HG02610 (cell line): ENCODE measurements at regions not wholly inside any gene's neighbourhood (a gene's known extent, or its start where the extent isn't known, plus 50 kb on each side); places are given as distances from the start of the nearest gene placed in this dataset.

ENCODE experiments used
- ATAC-seq: cut with Tn5 transposase; IDR thresholded peaks from one replicate; pipeline ENCODE4 v1.9.1; 2021; ENCODE audit warnings: mild to moderate bottlenecking, moderate library complexity; ENCODE audit not compliant: unreplicated experiment

GRCh38 chr13:99053636-99054233 lies 75.9 kb upstream of the DOCK9 start:
- no peak for ATAC-seq

DNA sequence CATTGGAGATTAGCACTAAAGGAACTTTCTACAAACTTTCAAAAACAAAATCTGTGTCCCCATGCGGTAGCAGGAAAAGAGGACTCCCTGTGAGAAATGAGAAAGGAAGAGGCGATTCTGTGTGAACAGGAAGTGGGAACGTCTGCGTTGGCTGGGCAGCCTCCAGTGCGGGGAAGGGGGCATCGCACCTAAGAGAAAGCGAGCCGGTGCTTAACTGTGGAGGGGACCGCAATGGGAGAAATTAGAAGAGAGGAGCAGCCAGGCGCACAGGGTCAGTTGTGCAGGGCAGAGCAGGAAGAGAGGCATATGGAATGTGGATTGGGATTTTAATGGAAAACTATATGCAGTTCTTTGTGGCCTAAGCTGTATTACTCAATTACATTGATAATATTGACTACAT lies 77.4 kb upstream of the DOCK9 start:
- no peak for ATAC-seq

DNA sequence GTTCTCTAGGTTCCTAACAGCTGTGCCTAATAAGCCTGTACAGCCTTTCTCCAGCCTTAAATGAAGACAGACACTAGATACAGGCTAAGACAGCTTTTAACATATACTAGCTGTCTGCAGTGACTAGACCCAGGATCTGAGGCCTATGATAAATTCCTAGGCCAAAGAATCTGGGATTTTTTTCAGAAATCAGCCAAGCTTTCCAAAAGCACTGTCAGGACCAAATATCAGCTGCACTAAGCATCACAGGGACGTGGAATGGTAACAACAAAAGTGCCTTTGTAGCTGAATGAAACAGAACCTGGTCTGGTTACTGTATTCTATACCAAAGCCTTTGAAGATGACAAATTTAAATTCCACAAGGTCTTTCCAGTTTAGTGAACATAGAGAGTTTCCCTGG lies 77.9 kb upstream of the DOCK9 start:
- ATAC-seq = no peak

DNA sequence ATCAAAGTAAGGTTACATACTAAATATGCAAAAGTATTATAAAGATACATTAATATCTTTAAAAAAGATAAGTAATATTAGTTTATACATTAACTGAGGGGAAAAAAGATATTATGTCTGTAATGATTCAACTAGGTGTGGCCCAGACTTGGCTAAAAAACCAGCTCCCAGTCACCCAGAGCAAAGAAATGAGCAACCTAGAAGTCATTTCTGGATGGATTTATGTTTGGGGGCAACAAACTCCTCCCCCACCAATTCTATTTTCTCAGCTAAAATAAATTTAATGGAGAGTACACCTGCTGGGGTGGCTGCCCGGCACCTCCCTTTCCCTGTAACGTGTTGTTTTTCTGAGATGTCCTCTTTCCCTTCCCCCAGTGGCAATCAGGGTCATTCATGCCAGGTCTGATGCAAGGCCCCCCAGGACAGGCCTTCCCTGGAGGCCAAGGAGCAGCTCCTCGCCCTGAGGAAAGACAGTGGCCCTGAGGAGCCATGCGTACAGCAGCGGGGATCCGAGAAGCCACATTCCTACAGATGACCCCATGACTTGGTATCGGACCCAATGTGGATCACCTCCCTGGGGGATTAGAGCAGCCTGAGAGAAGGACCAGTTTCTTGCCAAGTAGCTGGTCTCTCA lies 78.6 kb upstream of the DOCK9 start:
- ATAC-seq = no peak

- ATAC-seq = no peak
Observed at GRCh38 chr13:99057310-99057975, 79.6 kb upstream of the DOCK9 start.

- no peak for ATAC-seq
Observed at GRCh38 chr13:99058527-99059495, 80.9 kb upstream of the DOCK9 start.

GRCh38 chr13:99059498-99060075 lies 81.7 kb upstream of the DOCK9 start:
- ATAC-seq = no peak

GRCh38 chr13:99061411-99061810 lies 83.5 kb upstream of the DOCK9 start:
- no peak for ATAC-seq

DNA sequence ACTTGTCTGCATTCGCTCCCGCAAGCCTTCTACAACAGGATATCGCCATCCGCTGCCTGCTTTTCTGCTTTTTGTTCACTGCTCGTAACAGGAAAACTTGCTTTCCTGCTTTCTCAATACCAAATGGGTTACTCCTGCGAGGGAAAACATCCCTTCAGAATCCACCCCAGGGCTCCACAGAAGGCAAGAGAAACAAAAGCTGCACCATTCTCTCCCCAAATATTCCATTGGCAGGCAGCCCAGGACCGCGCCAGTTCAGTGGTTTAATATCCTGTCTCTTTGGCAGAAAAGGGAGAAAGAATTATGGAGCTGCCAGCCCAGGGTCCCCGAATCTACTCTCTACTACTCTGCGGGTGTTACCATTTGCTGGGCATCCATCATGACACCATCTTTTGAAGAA lies 84.7 kb upstream of the DOCK9 start:
- no peak for ATAC-seq

DNA sequence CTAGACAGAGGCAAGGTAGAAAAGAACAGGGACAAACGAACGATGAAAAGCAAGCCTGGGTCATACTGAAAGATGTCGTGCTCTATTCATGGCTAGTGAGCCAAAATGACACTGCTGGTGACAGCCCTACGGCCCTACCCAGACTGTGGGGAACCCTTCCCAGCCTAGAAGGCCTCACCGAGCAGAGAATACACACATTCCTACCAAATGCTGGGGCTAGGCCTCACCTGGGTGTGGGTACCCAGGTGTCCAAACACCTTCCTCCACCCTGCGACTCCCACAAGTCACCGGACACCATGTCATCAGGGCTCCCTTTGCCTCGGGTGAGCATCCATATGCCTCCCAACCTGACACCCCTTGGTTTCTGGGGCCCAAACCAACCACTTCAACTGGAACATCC lies 85.3 kb upstream of the DOCK9 start:
- ATAC-seq = peak; percentile 41

DNA sequence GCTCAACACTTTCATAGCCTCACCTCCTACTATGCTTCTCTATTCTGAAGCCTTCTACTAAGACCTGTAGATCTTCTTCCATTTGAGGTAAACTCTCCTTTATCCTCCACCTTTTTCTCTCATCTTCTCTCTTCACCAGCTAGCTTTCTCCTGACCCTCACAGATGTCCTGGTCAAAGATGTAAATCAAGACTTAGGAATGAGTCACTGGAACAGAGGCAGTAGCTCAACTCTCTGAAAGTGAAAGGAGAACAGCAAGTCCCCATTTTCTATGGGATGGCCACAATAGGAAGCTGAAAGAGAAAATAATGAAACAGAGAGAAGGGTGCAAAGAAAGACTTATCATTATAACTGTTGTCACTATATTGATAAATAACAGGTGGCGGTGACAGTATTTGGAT lies 86.1 kb upstream of the DOCK9 start:
- peak; percentile 61 for ATAC-seq

DNA sequence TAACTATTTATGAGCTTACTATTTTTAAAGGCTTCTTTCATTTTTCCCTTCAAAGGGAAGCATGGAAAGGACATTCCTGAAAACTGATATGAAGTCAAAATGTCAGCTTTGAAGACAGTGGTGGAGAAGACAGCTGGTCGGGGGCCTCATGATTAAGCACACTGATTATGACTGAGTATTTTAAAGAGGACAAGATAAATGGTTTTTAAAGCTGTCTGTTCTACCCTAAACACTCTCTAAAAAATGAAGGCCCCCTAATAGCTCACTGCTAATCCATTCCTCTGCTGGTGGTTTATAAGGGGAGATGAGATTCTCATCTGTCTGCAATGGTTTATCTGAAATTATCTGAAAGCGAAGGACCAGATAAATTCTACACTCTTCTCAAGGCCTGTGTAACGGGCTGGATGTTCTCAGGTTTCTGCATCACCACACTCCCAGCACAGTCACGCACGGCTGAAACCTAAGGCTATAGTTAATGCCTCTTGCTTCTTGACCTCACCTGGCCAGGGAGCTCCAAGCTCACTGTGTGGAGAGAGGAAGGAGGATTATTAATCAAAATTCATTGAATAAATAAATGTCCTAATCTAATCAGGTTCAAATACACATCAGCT lies 86.9 kb upstream of the DOCK9 start:
- ATAC-seq = no peak

- ATAC-seq = no peak
Observed at GRCh38 chr13:99065235-99066015, 87.6 kb upstream of the DOCK9 start.

DNA sequence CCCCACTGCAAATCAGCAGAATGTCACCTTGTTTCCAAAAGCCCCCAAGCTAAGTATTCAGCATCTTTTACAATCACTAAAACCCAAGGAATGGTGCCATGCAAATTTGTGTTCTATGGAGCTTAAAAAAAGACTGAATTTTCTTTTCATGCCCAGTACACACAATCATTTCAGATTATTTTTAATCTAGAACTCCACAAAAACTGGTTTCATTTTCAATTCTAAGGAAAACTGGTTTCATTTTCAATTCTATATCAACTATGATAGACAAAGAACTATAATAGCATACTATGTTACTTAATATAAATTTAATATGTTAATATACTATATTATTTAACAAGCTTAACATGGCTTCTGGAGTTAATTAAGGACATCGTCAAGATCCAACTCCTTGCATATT lies 88.4 kb upstream of the DOCK9 start:
- no peak for ATAC-seq

GRCh38 chr13:99067159-99067985 lies 89.5 kb upstream of the DOCK9 start:
- ATAC-seq = no peak

DNA sequence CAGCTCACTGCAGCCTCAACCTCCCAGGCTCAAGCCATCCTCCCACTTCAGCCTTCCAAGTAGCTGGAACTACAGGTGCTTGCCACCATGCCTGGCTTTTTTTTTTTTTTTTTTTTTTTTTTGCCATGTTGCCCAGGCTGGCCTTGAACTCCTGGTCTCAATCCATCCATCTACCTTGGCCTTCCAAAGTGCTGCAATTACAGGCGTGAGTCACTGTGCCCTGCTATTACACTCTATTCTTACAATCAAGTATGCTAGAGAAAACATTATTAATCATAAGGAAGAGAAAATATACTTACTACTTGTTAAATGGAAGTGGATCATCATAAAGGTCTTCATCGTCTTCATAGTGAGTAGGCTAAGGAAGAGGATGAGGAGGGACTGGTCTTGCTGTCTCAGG lies 93.3 kb upstream of the DOCK9 start:
- ATAC-seq = no peak

GRCh38 chr13:99071666-99072065 lies 93.8 kb upstream of the DOCK9 start:
- ATAC-seq = no peak

DNA sequence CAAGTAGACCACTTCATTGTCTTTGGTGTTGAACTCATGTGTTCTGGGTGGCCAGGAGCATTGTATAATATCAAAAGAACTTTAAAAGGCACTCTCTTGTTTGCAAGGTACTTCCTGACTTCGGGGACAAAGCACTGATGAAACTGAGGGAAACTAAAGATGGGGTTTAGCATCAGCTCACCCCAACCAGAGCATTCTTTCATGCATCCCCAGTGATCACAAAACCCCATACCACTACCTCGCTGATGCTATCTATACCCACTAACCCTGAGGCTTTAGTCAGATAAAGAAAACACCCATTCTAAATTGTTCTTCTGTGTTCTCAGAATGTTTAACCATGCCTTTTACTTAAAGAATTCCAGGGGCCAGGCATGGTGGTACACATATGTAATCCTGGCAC lies 94.5 kb upstream of the DOCK9 start:
- no peak for ATAC-seq

- no peak for ATAC-seq
Observed at GRCh38 chr13:99072941-99073340, 95.1 kb upstream of the DOCK9 start.
